SK-N-SH treated with all-trans-retinoic acid at 6 μM for 48 hours (cell line): ENCODE measurements at regions not wholly inside any gene's neighbourhood (a gene's known extent, or its start where the extent isn't known, plus 50 kb on each side); places are given as distances from the start of the nearest gene placed in this dataset.
"Not testable (repeated sequence)": the region's sequence is repeated elsewhere in the genome, so short reads cannot be mapped to it uniquely, and the experiment has no call there.

Source experiments
- ATAC-seq: fragments of 200-7000 bp; cut with Tn5 transposase; 3 replicates; pipeline ENCODE4 v1.9.1; 2020; ENCODE audit warnings: mild to moderate bottlenecking, moderate library complexity
- ARNTL ChIP-seq: fragments of 450-650 bp; formaldehyde crosslinking; IDR thresholded peaks from 2 replicates; pipeline ENCODE4 v1.5.0; 2020; ENCODE audit warnings: low read depth, mild to moderate bottlenecking, moderate library complexity, borderline replicate concordance
- BACH2 ChIP-seq: fragments of 250-450 bp; sonication (Bioruptor Pico); IDR thresholded peaks from 2 replicates; pipeline ENCODE4 v1.9.0; 2021; ENCODE audit warnings: mild to moderate bottlenecking, borderline replicate concordance
- CREB5 ChIP-seq: fragments of 250-450 bp; sonication (Bioruptor Pico); IDR thresholded peaks from 2 replicates; pipeline ENCODE4 v1.5.1; 2020; ENCODE audit warnings: low read depth, mild to moderate bottlenecking, moderate library complexity
- CSRNP3 ChIP-seq: fragments of 250-450 bp; sonication (Bioruptor Pico); IDR thresholded peaks from 2 replicates; pipeline ENCODE4 v1.5.1; 2021; ENCODE audit warnings: mild to moderate bottlenecking, moderate library complexity
- ESRRG ChIP-seq: fragments of 250-450 bp; sonication (Bioruptor Pico); IDR thresholded peaks from 2 replicates; pipeline ENCODE4 v1.6.1; 2021; ENCODE audit warnings: mild to moderate bottlenecking
- GLIS3 ChIP-seq: fragments of 250-450 bp; sonication (Bioruptor Pico); IDR thresholded peaks from 2 replicates; pipeline ENCODE4 v1.5.0; 2020; ENCODE audit warnings: mild to moderate bottlenecking, moderate library complexity
- ISL1 ChIP-seq: fragments of 250-450 bp; sonication (Bioruptor Pico); IDR thresholded peaks from 2 replicates; pipeline ENCODE4 v2.1.2; 2022; ENCODE audit warnings: mild to moderate bottlenecking, moderate library complexity
- PATZ1 ChIP-seq: fragments of 250-450 bp; sonication (Bioruptor Pico); IDR thresholded peaks from 2 replicates; pipeline ENCODE4 v1.8.0; 2020; ENCODE audit warnings: mild to moderate bottlenecking, moderate library complexity, borderline replicate concordance
- POU6F1 ChIP-seq: fragments of 250-450 bp; sonication (Bioruptor Pico); IDR thresholded peaks from 2 replicates; pipeline ENCODE4 v1.8.0; 2021; ENCODE audit warnings: low read depth, mild to moderate bottlenecking, moderate library complexity, borderline replicate concordance
- RARB ChIP-seq: fragments of 250-450 bp; sonication (Bioruptor Pico); IDR thresholded peaks from 2 replicates; pipeline ENCODE4 v1.8.0; 2021; ENCODE audit warnings: mild to moderate bottlenecking, moderate library complexity
- SNAI2 ChIP-seq: fragments of 250-450 bp; sonication (Bioruptor Pico); IDR thresholded peaks from 2 replicates; pipeline ENCODE4 v1.5.0; 2020; ENCODE audit warnings: mild to moderate bottlenecking, moderate library complexity
- TCF4 ChIP-seq: fragments of 250-450 bp; sonication (Bioruptor Pico); IDR thresholded peaks from 2 replicates; pipeline ENCODE4 v1.8.0; 2021; ENCODE audit warnings: mild to moderate bottlenecking, moderate library complexity, borderline replicate concordance
- TOX ChIP-seq: fragments of 250-450 bp; sonication (Bioruptor Pico); IDR thresholded peaks from 2 replicates; pipeline ENCODE4 v1.8.0; 2021; ENCODE audit warnings: mild to moderate bottlenecking, moderate library complexity, borderline replicate concordance
- TSHZ2 ChIP-seq: fragments of 250-450 bp; sonication (Bioruptor Pico); IDR thresholded peaks from 2 replicates; pipeline ENCODE4 v1.5.0; 2020; ENCODE audit warnings: mild to moderate bottlenecking, moderate library complexity
- ZFP3 ChIP-seq: fragments of 250-450 bp; sonication (Bioruptor Pico); IDR thresholded peaks from 2 replicates; pipeline ENCODE4 v1.5.0; 2020; ENCODE audit warnings: mild to moderate bottlenecking, moderate library complexity
- ZFP30 ChIP-seq: fragments of 450-650 bp; formaldehyde crosslinking; IDR thresholded peaks from 2 replicates; pipeline ENCODE4 v1.5.0; 2022; ENCODE audit warnings: mild to moderate bottlenecking, moderate library complexity
- ZNF565 ChIP-seq: fragments of 450-650 bp; formaldehyde crosslinking; conservative IDR thresholded peaks from 2 replicates; pipeline ENCODE4 v1.5.0; 2020; ENCODE audit warnings: low read depth, mild to moderate bottlenecking, moderate library complexity
- ZNF8 ChIP-seq: fragments of 450-650 bp; formaldehyde crosslinking; IDR thresholded peaks from 2 replicates; pipeline ENCODE4 v1.5.0; 2020; ENCODE audit warnings: mild to moderate bottlenecking, moderate library complexity

GRCh38 chr3:127439621-127440020, 150.9 kb downstream of the TPRA1 start (continued):
- no peak for TF ChIP-seq CREB5 (CRISPR knock-in tag)
- no peak for TF ChIP-seq ZFP30 (CRISPR knock-in tag)
- TF ChIP-seq GLIS3 (CRISPR knock-in tag): no peak
- TF ChIP-seq CSRNP3 (CRISPR knock-in tag): no peak

- no peak for ATAC-seq
- TF ChIP-seq RARB (CRISPR knock-in tag): no peak
- TF ChIP-seq ZNF565 (CRISPR knock-in tag): no peak
- TF ChIP-seq TSHZ2 (CRISPR knock-in tag): no peak
- no peak for TF ChIP-seq ZFP30 (CRISPR knock-in tag)
- TF ChIP-seq ESRRG (CRISPR knock-in tag): no peak
- TF ChIP-seq PATZ1 (CRISPR knock-in tag): no peak
- TF ChIP-seq ZFP3 (CRISPR knock-in tag): no peak
- no peak for TF ChIP-seq CSRNP3 (CRISPR knock-in tag)
- no peak for TF ChIP-seq ARNTL (CRISPR knock-in tag)
- no peak for TF ChIP-seq GLIS3 (CRISPR knock-in tag)
Measured at GRCh38 chr3:127438951-127439350, 151.1 kb upstream of the PRR20G start.

- TF ChIP-seq TCF4 (CRISPR knock-in tag) (no peak), ZNF8 (CRISPR knock-in tag) (no peak), CREB5 (CRISPR knock-in tag) (no peak), SNAI2 (CRISPR knock-in tag) (no peak), ISL1 (no peak), BACH2 (no peak), TOX (CRISPR knock-in tag) (no peak), POU6F1 (CRISPR knock-in tag) (no peak)
- ATAC-seq: no peak
Measured at GRCh38 chr3:127438371-127438770, 150.5 kb upstream of the PRR20G start.

GRCh38 chr3:127435299-127435698, 147.5 kb upstream of the PRR20G start:
- not testable (repeated sequence) for ATAC-seq
